HG03108 (cell line): ENCODE measurements at regions not wholly inside any gene's neighbourhood (a gene's known extent, or its start where the extent isn't known, plus 50 kb on each side); places are given as distances from the start of the nearest gene placed in this dataset.

Experiments used
- ATAC-seq: cut with Tn5 transposase; IDR thresholded peaks from one replicate; pipeline ENCODE4 v1.9.1; 2021; ENCODE audit warnings: moderate library complexity; ENCODE audit not compliant: unreplicated experiment

- no peak for ATAC-seq
These were observed 264.6 kb downstream of the TMEM167A start for GRCh38 chr5:82812575-82812974.

GRCh38 chr5:82811490-82811889 lies 265.7 kb downstream of the TMEM167A start:
- ATAC-seq = no peak

- ATAC-seq = no peak
These were observed 267.6 kb downstream of the TMEM167A start for GRCh38 chr5:82809420-82810143.

GRCh38 chr5:82808960-82809359 lies 268.2 kb downstream of the TMEM167A start:
- no peak for ATAC-seq

- ATAC-seq = no peak
These were observed 270.2 kb downstream of the TMEM167A start for GRCh38 chr5:82807021-82807420.

GRCh38 chr5:82806513-82806912 lies 270.7 kb downstream of the TMEM167A start:
- ATAC-seq = no peak

GRCh38 chr5:82804155-82804690 lies 273.0 kb downstream of the TMEM167A start:
- no peak for ATAC-seq

- peak; percentile 64 for ATAC-seq
These were observed 274.2 kb downstream of the TMEM167A start for GRCh38 chr5:82802954-82803353.

- no peak for ATAC-seq
These were observed 276.4 kb downstream of the TMEM167A start for GRCh38 chr5:82800826-82801225.

GRCh38 chr5:82799361-82800077 lies 277.7 kb downstream of the TMEM167A start:
- ATAC-seq = no peak

GRCh38 chr5:82798676-82799075 lies 278.5 kb downstream of the TMEM167A start:
- ATAC-seq = no peak

GRCh38 chr5:82796643-82797416 lies 280.4 kb downstream of the TMEM167A start:
- no peak for ATAC-seq

- ATAC-seq = no peak
These were observed 282.3 kb downstream of the TMEM167A start for GRCh38 chr5:82794876-82795275.

- no peak for ATAC-seq
These were observed 283.3 kb downstream of the TMEM167A start for GRCh38 chr5:82793808-82794419.

GRCh38 chr5:82792096-82792495 lies 285.1 kb downstream of the TMEM167A start:
- ATAC-seq = no peak

GRCh38 chr5:82789095-82789494 lies 288.1 kb downstream of the TMEM167A start:
- ATAC-seq = no peak

- ATAC-seq = no peak
These were observed 290.4 kb downstream of the TMEM167A start for GRCh38 chr5:82786748-82787147.

- ATAC-seq = no peak
These were observed 291.2 kb downstream of the TMEM167A start for GRCh38 chr5:82785882-82786509.

GRCh38 chr5:82785456-82785855 lies 291.7 kb downstream of the TMEM167A start:
- ATAC-seq = no peak

GRCh38 chr5:82784521-82784920 lies 292.7 kb downstream of the TMEM167A start:
- no peak for ATAC-seq

GRCh38 chr5:82777106-82777505 lies 300.1 kb downstream of the TMEM167A start:
- ATAC-seq = no peak
